Smooth muscle cell (in vitro differentiated cells): ENCODE measurements at regions not wholly inside any gene's neighbourhood (a gene's known extent, or its start where the extent isn't known, plus 50 kb on each side); places are given as distances from the start of the nearest gene placed in this dataset.
A peak's percentile ranks its signal among the peaks of the same experiment; 100 is the strongest.
"Not testable (repeated sequence)": the region's sequence is repeated elsewhere in the genome, so short reads cannot be mapped to it uniquely, and the experiment has no call there.

Experiments used
- DNase-seq: peaks from one replicate; lab custom pipeline; 2025; ENCODE audit not compliant: unreplicated experiment; lab: John Stamatoyannopoulos, UW
- H2AFZ ChIP-seq: fragments of 200-600 bp; sonication (generic); 2 replicates; pipeline ENCODE4 v1.6.0; 2016; ENCODE audit warnings: antibody characterized with exemption, low read depth, mild to moderate bottlenecking
- H3F3A ChIP-seq: fragments of 200-600 bp; sonication (generic); 2 replicates; pipeline ENCODE4 v1.6.0; 2017; ENCODE audit warnings: antibody characterized with exemption, low read depth
- H3K27ac ChIP-seq: fragments of 200-600 bp; sonication (generic); 2 replicates; pipeline ENCODE4 v1.5.1; 2016; ENCODE audit warnings: low read depth, mild to moderate bottlenecking
- H3K27me3 ChIP-seq: fragments of 200-600 bp; sonication (generic); 2 replicates; pipeline ENCODE4 v1.6.1; 2016; ENCODE audit warnings: low read depth, mild to moderate bottlenecking
- H3K36me3 ChIP-seq: fragments of 200-600 bp; sonication (generic); 2 replicates; pipeline ENCODE4 v1.5.1; 2016; ENCODE audit warnings: low read depth
- H3K4me1 ChIP-seq: fragments of 200-600 bp; sonication (generic); 2 replicates; pipeline ENCODE4 v1.5.1; 2016; ENCODE audit warnings: low read depth
- H3K4me2 ChIP-seq: fragments of 200-600 bp; sonication (generic); 2 replicates; pipeline ENCODE4 v1.6.0; 2016; ENCODE audit warnings: mild to moderate bottlenecking
- H3K4me3 ChIP-seq: fragments of 200-600 bp; sonication (generic); 2 replicates; pipeline ENCODE4 v1.5.1; 2016; ENCODE audit warnings: mild to moderate bottlenecking
- H3K79me2 ChIP-seq: fragments of 200-600 bp; sonication (generic); 2 replicates; pipeline ENCODE4 v1.6.0; 2016; ENCODE audit warnings: low read depth, mild to moderate bottlenecking
- H3K9ac ChIP-seq: fragments of 200-600 bp; sonication (generic); 2 replicates; pipeline ENCODE4 v1.6.0; 2016; ENCODE audit warnings: low read depth
- H3K9me3 ChIP-seq: fragments of 200-600 bp; sonication (generic); replicated peaks from 2 replicates; pipeline ENCODE4 v1.5.1; 2016; ENCODE audit warnings: low read depth
- H4K20me1 ChIP-seq: fragments of 200-600 bp; sonication (generic); 2 replicates; pipeline ENCODE4 v1.6.0; 2016; ENCODE audit warnings: low read depth
- WGBS: methylation state at CpG from one replicate; pipeline ENCODE4 v1.1.7; 2016; ENCODE audit warnings: low lambda C conversion rate; 5-methylcytosine and 5-hydroxymethylcytosine counted together
- TF ChIP-seq, protein P1 (sequence below): fragments of 200-600 bp; sonication (generic); IDR thresholded peaks from 2 replicates; pipeline ENCODE4 v1.5.1; 2017; ENCODE audit warnings: borderline replicate concordance, mild to moderate bottlenecking, antibody characterized with exemption; ENCODE audit not compliant: insufficient read depth, poor library complexity, severe bottlenecking

DNA sequence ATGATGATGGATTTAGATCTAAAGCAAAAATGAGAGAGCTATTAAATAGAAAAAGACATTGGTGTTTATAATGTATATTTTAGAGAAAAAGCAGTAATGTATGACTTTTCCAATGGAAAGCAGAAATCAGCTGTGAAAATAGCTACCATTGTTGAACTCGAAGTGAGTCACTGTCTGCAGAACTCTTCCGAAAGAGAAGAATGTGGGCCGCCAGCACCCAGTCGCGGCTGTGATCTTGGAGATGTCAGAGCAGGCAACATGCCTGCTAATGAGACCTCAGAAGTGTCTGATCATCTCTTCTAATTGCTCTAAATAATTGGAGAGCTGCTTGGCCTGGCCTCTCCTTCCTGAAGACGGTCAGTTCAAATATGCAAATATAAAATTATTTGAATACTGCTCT is 333.6 kb upstream of the RUNX1 start:
- TF ChIP-seq, protein P1, sequence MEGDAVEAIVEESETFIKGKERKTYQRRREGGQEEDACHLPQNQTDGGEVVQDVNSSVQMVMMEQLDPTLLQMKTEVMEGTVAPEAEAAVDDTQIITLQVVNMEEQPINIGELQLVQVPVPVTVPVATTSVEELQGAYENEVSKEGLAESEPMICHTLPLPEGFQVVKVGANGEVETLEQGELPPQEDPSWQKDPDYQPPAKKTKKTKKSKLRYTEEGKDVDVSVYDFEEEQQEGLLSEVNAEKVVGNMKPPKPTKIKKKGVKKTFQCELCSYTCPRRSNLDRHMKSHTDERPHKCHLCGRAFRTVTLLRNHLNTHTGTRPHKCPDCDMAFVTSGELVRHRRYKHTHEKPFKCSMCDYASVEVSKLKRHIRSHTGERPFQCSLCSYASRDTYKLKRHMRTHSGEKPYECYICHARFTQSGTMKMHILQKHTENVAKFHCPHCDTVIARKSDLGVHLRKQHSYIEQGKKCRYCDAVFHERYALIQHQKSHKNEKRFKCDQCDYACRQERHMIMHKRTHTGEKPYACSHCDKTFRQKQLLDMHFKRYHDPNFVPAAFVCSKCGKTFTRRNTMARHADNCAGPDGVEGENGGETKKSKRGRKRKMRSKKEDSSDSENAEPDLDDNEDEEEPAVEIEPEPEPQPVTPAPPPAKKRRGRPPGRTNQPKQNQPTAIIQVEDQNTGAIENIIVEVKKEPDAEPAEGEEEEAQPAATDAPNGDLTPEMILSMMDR: no peak
- H3K9me3 ChIP-seq: no peaks in the 10 kb centered on the region
- no peaks in the 10 kb centered on the region for H3K79me2 ChIP-seq
- no peaks in the 10 kb centered on the region for H3K36me3 ChIP-seq
- 17% methylated on average over 6 of the region's 6 CpGs for WGBS
- no peaks in the 10 kb centered on the region for H3K27me3 ChIP-seq
- H3K4me2 ChIP-seq: peak overlapping the region; percentile 60
- no peak overlapping the region for H3K4me3 ChIP-seq
- peaks cover 5% of the 10 kb centered on the region for H3F3A ChIP-seq
- H2AFZ ChIP-seq: no peak overlapping the region
- H3K4me1 ChIP-seq: no peaks in the 10 kb centered on the region
- H3K27ac ChIP-seq: peak overlapping the region; percentile 89
- H3K9ac ChIP-seq: peak overlapping the region; percentile 4
- H4K20me1 ChIP-seq: no peaks in the 10 kb centered on the region
- DNase-seq: no peak

DNA sequence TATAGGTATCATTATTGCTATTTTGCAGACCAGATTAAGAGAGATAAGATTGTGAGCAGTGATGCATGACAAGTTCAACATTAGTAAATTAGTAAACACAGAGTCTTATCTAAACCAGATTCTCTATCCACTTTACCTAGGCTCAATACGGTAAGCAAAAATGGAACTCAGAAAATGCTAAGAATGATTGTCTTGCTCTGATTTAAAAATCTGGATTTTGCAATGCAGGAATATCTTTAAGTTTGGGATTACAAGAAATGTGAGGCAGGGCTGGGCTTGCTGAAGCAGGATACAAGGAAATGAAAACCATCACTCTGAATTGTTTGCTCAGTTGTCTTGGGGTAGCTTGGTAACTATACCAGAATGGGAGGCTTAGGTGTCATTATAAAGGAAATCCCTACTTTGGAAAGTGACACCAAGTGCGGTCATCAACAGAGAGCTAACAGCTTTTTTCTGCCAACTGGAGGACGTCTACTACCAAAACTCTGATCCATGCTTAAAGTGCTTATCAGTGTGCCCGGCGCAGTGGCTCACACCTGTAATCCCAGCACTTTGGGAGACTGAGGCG is 332.7 kb upstream of the RUNX1 start:
- 73% methylated on average over 6 of the region's 6 CpGs for WGBS
- Histone ChIP-seq H3K27ac (peak overlapping the region; percentile 89), H4K20me1 (no peaks in the 10 kb centered on the region), H3K4me2 (no peak overlapping the region), H3K36me3 (no peaks in the 10 kb centered on the region), H3K27me3 (no peaks in the 10 kb centered on the region), H3F3A (peaks cover 5% of the 10 kb centered on the region), H3K4me1 (no peaks in the 10 kb centered on the region), H3K4me3 (no peak overlapping the region), H3K9ac (no peak overlapping the region), H3K79me2 (no peaks in the 10 kb centered on the region), H2AFZ (no peak overlapping the region), H3K9me3 (no peaks in the 10 kb centered on the region)
- no peak for DNase-seq
- TF ChIP-seq, protein P1: no peak

DNA sequence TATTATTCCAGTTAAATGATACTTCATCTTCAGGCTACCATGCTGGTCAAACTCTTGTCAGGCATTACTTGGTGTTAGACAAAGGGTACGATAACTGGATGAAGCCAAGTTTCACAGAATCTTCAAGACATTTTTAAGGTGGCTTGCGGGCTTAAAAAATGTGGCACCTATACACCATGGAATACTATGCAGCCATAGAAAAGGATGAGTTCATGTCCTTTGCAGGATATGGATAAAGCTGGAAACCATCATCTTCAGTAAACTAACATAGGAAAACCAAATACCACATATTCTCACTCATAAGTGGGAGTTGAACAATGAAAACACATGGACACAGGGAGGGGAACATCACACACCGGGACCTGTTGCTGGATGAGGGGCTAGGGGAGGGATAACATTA is 331.2 kb upstream of the RUNX1 start:
- 99% methylated on average over 3 of the region's 3 CpGs for WGBS
- H3K9ac ChIP-seq, H3K79me2 ChIP-seq, H3K27ac ChIP-seq, DNase-seq, H3F3A ChIP-seq, H3K27me3 ChIP-seq, H2AFZ ChIP-seq, H3K9me3 ChIP-seq, H3K4me2 ChIP-seq, H3K4me1 ChIP-seq, H4K20me1 ChIP-seq, H3K36me3 ChIP-seq, H3K4me3 ChIP-seq: not testable (repeated sequence)

DNA sequence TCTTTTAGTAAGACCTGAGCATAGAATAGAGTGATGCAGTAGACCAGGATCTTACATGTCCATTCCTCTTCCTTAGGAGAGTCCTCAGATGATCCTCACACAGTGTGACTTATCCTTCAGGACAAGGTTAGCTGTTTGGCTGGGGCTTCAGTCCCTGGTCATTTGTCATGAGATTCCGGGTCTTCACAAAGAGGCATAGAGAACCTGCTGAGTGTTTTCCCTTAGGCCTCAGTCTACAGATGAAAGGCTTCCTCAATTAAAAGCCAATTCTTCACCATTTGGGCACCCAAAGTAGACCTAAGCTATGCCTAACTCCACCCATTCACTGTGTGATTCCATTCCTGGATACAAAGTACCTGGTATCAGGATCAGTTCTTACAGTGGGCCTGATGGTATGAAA is 329.8 kb upstream of the RUNX1 start:
- Histone ChIP-seq H4K20me1 (no peaks in the 10 kb centered on the region), H3K79me2 (no peaks in the 10 kb centered on the region), H3K36me3 (no peaks in the 10 kb centered on the region), H3F3A (peaks cover 5% of the 10 kb centered on the region), H3K27me3 (no peaks in the 10 kb centered on the region), H3K4me3 (no peak overlapping the region), H3K27ac (no peak overlapping the region), H3K4me2 (no peak overlapping the region), H3K9me3 (no peaks in the 10 kb centered on the region), H3K4me1 (no peaks in the 10 kb centered on the region), H3K9ac (no peak overlapping the region), H2AFZ (no peak overlapping the region)
- no peak for DNase-seq
- TF ChIP-seq, protein P1: no peak
- 92% methylated on average over 1 of the region's 1 CpG for WGBS
